ENCODE measurements at regions not wholly inside any gene's neighbourhood (a gene's known extent, or its start where the extent isn't known, plus 50 kb on each side); places are given as distances from the start of the nearest gene placed in this dataset.

- ChIA-PET CTCF (interaction anchor here (0.5 to 1.2 kb wide), 4 partner anchors 12 to 737 kb away, joined by 3 to 6 read pairs (median 4); no protein-coding TSS in a partner anchor), POLR2A (no interaction called here)
- Histone ChIP-seq H3K27ac (ENCODE audit: extremely low read depth, low read depth, low read length) (no peak overlapping the region), H3K4me1 (ENCODE audit: control insufficient read depth, insufficient read depth, low read length) (no peaks in the 10 kb centered on the region), H3K36me3 (ENCODE audit: control insufficient read depth in 2 of 2, insufficient read depth in 1 of 2, low read length in 2 of 2) (no peaks in the 10 kb centered on the region), H3K4me3 (ENCODE audit: low read depth, low read length) (no peak overlapping the region), H3K9me3 (ENCODE audit: control insufficient read depth, insufficient read depth, low read depth, low read length) (no peaks in the 10 kb centered on the region)
- TF ChIP-seq REST (tag by site-specific recombination; IDR thresholded peaks at IDR 0.05) (no peak), ZNF561 (tag by site-specific recombination; IDR thresholded peaks at IDR 0.05; ENCODE audit: borderline replicate concordance) (no peak), ZNF501 (tag by site-specific recombination; IDR thresholded peaks at IDR 0.05) (no peak), SETDB1 (IDR thresholded peaks at IDR 0.05; ENCODE audit: insufficient read length, low read length) (no peak), ZSCAN30 (tag by site-specific recombination; IDR thresholded peaks at IDR 0.05) (no peak), TRIM28 (IDR thresholded peaks at IDR 0.05; ENCODE audit: borderline replicate concordance, low read length) (no peak), ZNF571 (tag by site-specific recombination; IDR thresholded peaks at IDR 0.05) (no peak), ZNF514 (tag by site-specific recombination; IDR thresholded peaks at IDR 0.05) (no peak), OVOL3 (tag by site-specific recombination; IDR thresholded peaks at IDR 0.05) (no peak), PRDM6 (tag by site-specific recombination; IDR thresholded peaks at IDR 0.05) (no peak), KLF16 (tag by site-specific recombination; IDR thresholded peaks at IDR 0.05) (no peak), ZNF16 (tag by site-specific recombination; IDR thresholded peaks at IDR 0.05; ENCODE audit: low read depth) (no peak), ZNF488 (tag by site-specific recombination; IDR thresholded peaks at IDR 0.05) (no peak), SP3 (tag by site-specific recombination; IDR thresholded peaks at IDR 0.05) (no peak), ZNF26 (tag by site-specific recombination; IDR thresholded peaks at IDR 0.05) (no peak), ZSCAN4 (tag by site-specific recombination; IDR thresholded peaks at IDR 0.05) (no peak), ZNF660 (tag by site-specific recombination; IDR thresholded peaks at IDR 0.05) (no peak), ZNF623 (tag by site-specific recombination; IDR thresholded peaks at IDR 0.05) (no peak), ZNF785 (tag by site-specific recombination; IDR thresholded peaks at IDR 0.05) (no peak)
Observed at GRCh38 chr5:5884593-5884992, 462.1 kb downstream of the ICE1 start.
